ENCODE measurements at regions not wholly inside any gene's neighbourhood (a gene's known extent, or its start where the extent isn't known, plus 50 kb on each side); places are given as distances from the start of the nearest gene placed in this dataset.

- Histone ChIP-seq H3K14ac (ENCODE audit: insufficient read length) (no peak overlapping the region), H3K36me3 (ENCODE audit: control insufficient read depth in 2 of 4, insufficient read depth in 4 of 4, low read length in 3 of 4) (no peaks in the 10 kb centered on the region), H2AFZ (ENCODE audit: low read length) (no peak overlapping the region), H4K91ac (replicated peaks; ENCODE audit: insufficient read length, low read length) (no peak overlapping the region), H2BK120ac (replicated peaks; ENCODE audit: low read depth, low read length) (no peak overlapping the region), H3K18ac (ENCODE audit: extremely low read depth, low read length) (no peak overlapping the region), H3K9ac (replicated peaks in 1 of 4; ENCODE audit: extremely low read depth in 1 of 4, low read depth in 3 of 4, low read length in 3 of 4) (no peak overlapping the region), H3K9me3 (ENCODE audit: insufficient read depth in 2 of 2, low read depth in 1 of 2, low read length in 1 of 2) (no peaks in the 10 kb centered on the region), H2BK12ac (ENCODE audit: low read depth, low read length) (no peak overlapping the region), H3K56ac (replicated peaks; ENCODE audit: insufficient read length, low read depth, low read length) (no peak overlapping the region), H2BK5ac (ENCODE audit: low read depth, low read length) (no peak overlapping the region), H3K27ac (ENCODE audit: low read depth, low read length) (no peak overlapping the region), H3K4me2 (ENCODE audit: insufficient read depth in 1 of 2, low read depth in 2 of 2, low read length in 2 of 2) (no peak overlapping the region), H4K20me1 (replicated peaks in 1 of 2; ENCODE audit: control insufficient read depth in 1 of 2, insufficient read depth in 2 of 2, low read length in 2 of 2) (no peaks in the 10 kb centered on the region), H2BK20ac (ENCODE audit: low read length) (no peak overlapping the region), H4K5ac (ENCODE audit: insufficient read length, low read depth, low read length) (no peak overlapping the region), H3K79me2 (ENCODE audit: control insufficient read depth in 1 of 2, insufficient read depth in 2 of 2, low read length in 2 of 2) (no peaks in the 10 kb centered on the region), H3K79me1 (ENCODE audit: low read depth, low read length) (no peaks in the 10 kb centered on the region), H3K4ac (replicated peaks; ENCODE audit: insufficient read length, low read depth, low read length) (no peak overlapping the region), H3K27me3 (replicated peaks in 1 of 4; ENCODE audit: control insufficient read depth in 3 of 4, extremely low read depth in 1 of 4, insufficient read depth in 3 of 4, low read length in 3 of 4) (no peaks in the 10 kb centered on the region), H3K23me2 (ENCODE audit: low read depth, low read length) (no peaks in the 10 kb centered on the region), H3K23ac (ENCODE audit: insufficient read length) (no peak overlapping the region), H3K4me1 (replicated peaks in 1 of 4; ENCODE audit: control insufficient read depth in 3 of 4, insufficient read depth in 4 of 4, low read length in 3 of 4) (no peaks in the 10 kb centered on the region; a peak in 1 of 7 replicates), H4K8ac (ENCODE audit: extremely low read depth, insufficient read depth, low read length) (no peak overlapping the region), H3K4me3 (ENCODE audit: extremely low read depth in 1 of 4, insufficient read depth in 2 of 4, low read depth in 3 of 4, low read length in 4 of 4) (no peak overlapping the region), H2AK5ac (ENCODE audit: low read depth, low read length) (no peak overlapping the region), H2BK15ac (ENCODE audit: low read length) (no peak overlapping the region)
- TF ChIP-seq GTF2F1 (IDR thresholded peaks at IDR 0.05; ENCODE audit: borderline replicate concordance, low read depth, low read length) (no peak), EP300 (IDR thresholded peaks at IDR 0.05; ENCODE audit: borderline replicate concordance in 1 of 2, low read depth in 2 of 2, low read length in 2 of 2) (no peak)
- DNase-seq (ENCODE audit: low read depth in 1 of 2, low spot score in 2 of 2), result no peak
- CTCF ChIA-PET (ENCODE audit: partially characterized antibody), result no interaction called here
- WGBS, 2 experiments (ENCODE audit: extremely low coverage in 1 of 2, insufficient coverage in 1 of 2, insufficient read length in 1 of 2, insufficient replicate concordance in 2 of 2, low coverage in 1 of 2, low lambda C conversion rate in 2 of 2, missing lambda C conversion rate in 1 of 2), result 98% methylated on average over 2 of the region's 2 CpGs; no CpG with 5 or more reads in 1 of the 2 experiments
- FAIRE-seq, result no peak
- POLR2A ChIA-PET (ENCODE audit: partially characterized antibody), result no interaction called here
Measured at GRCh38 chr3:118231578-118231977, 803.1 kb downstream of the IGSF11 start.
